Keratinocyte (primary cell): ENCODE measurements at regions not wholly inside any gene's neighbourhood (a gene's known extent, or its start where the extent isn't known, plus 50 kb on each side); places are given as distances from the start of the nearest gene placed in this dataset.
A peak's percentile ranks its signal among the peaks of the same experiment; 100 is the strongest.

Experiments used
- DNase-seq: peaks from one replicate; pipeline ENCODE4 v3.0.0-alpha.2; 2011; ENCODE audit warnings: low read depth, missing footprints, low spot score
- FAIRE-seq: peaks from 2 replicates; lab custom pipeline; 2011; peaks lifted over from hg19 to GRCh38; lab: Jason Lieb, UNC
- H2AFZ ChIP-seq: 2 replicates; pipeline ENCODE4 v1.6.0; 2012; ENCODE audit warnings: low read length, control low read depth, inconsistent platforms; ENCODE audit not compliant: control insufficient read depth
- H3K27ac ChIP-seq: 2 replicates; pipeline ENCODE4 v1.5.1; 2011; ENCODE audit warnings: low read length; ENCODE audit not compliant: control insufficient read depth, insufficient read depth
- H3K27me3 ChIP-seq: 3 replicates; pipeline ENCODE4 v1.6.0; 2011; ENCODE audit warnings: low read length; ENCODE audit not compliant: control insufficient read depth, insufficient read depth; ENCODE audit errors: extremely low read depth
- H3K36me3 ChIP-seq, 2 experiments: 2 replicates in 1 of 2; 3 replicates in 1 of 2; pipeline ENCODE4 v1.5.1; 2011; ENCODE audit warnings: low read length in 2 of 2, mild to moderate bottlenecking in 1 of 2; ENCODE audit not compliant: control insufficient read depth in 2 of 2, insufficient read depth in 2 of 2; ENCODE audit errors: extremely low read depth in 1 of 2
- H3K4me1 ChIP-seq: 3 replicates; pipeline ENCODE4 v1.5.1; 2011; ENCODE audit warnings: low read length; ENCODE audit not compliant: control insufficient read depth, insufficient read depth; ENCODE audit errors: extremely low read depth
- H3K4me2 ChIP-seq: 3 replicates; pipeline ENCODE4 v1.6.0; 2011; ENCODE audit warnings: low read depth, low read length; ENCODE audit not compliant: control insufficient read depth, insufficient read depth; ENCODE audit errors: extremely low read depth
- H3K4me3 ChIP-seq, 3 experiments: fragments of 200-600 bp in 1 of 3; sonication (generic) in 1 of 3; 2 replicates in 2 of 3; 3 replicates in 1 of 3; pipeline ENCODE4 v1.5.1; 2011 to 2016; ENCODE audit warnings: low read length in 3 of 3, mild to moderate bottlenecking in 3 of 3, control low read depth in 2 of 3, inconsistent platforms in 1 of 3, low read depth in 1 of 3, mixed read lengths in 1 of 3, mixed run types in 1 of 3, moderate library complexity in 1 of 3; ENCODE audit not compliant: control insufficient read depth in 2 of 3, insufficient read depth in 2 of 3; ENCODE audit errors: extremely low read depth in 1 of 3
- H3K79me2 ChIP-seq: 2 replicates; pipeline ENCODE4 v1.6.0; 2012; ENCODE audit warnings: low read length; ENCODE audit not compliant: control insufficient read depth, insufficient read depth
- H3K9ac ChIP-seq: 3 replicates; pipeline ENCODE4 v1.6.0; 2011; ENCODE audit warnings: low read length; ENCODE audit not compliant: control insufficient read depth, insufficient read depth; ENCODE audit errors: extremely low read depth
- H3K9me1 ChIP-seq: 3 replicates; pipeline ENCODE4 v1.6.0; 2011; ENCODE audit warnings: low read length; ENCODE audit not compliant: control insufficient read depth, insufficient read depth; ENCODE audit errors: extremely low read depth
- H3K9me3 ChIP-seq: 2 replicates; pipeline ENCODE4 v1.5.1; 2012; ENCODE audit warnings: low read depth, low read length; ENCODE audit not compliant: control insufficient read depth
- H4K20me1 ChIP-seq: 3 replicates; pipeline ENCODE4 v1.6.0; 2011; ENCODE audit warnings: low read length; ENCODE audit not compliant: control insufficient read depth, insufficient read depth; ENCODE audit errors: extremely low read depth
- EZH2 ChIP-seq: IDR thresholded peaks from one replicate; pipeline ENCODE4 v1.6.1; 2012; ENCODE audit warnings: inconsistent platforms, mild to moderate bottlenecking, low read length, moderate library complexity
- dilution Hi-C: fragments of 300-500 bp; cut with MboI; formaldehyde crosslinking; loops from one replicate; pipeline ENCODE4 v1.7.0; 2020; ENCODE audit warnings: low sequenced_read_pairs; ENCODE audit not compliant: extremely low pct_ligation_motif_present
- TF ChIP-seq, protein P1 (sequence below), 3 experiments: IDR thresholded peaks in 1 of 3; conservative IDR thresholded peaks in 1 of 3; optimal IDR thresholded peaks in 1 of 3; 2 replicates in 2 of 3; 3 replicates in 1 of 3; pipeline versions ENCODE3 to v1.5.1; 2011; ENCODE audit warnings: low read length in 3 of 3, mild to moderate bottlenecking in 3 of 3, moderate library complexity in 2 of 3, control low read depth in 1 of 3, inconsistent platforms in 1 of 3; ENCODE audit not compliant: insufficient read depth in 2 of 3; ENCODE audit errors: extremely low read depth in 1 of 3

DNA sequence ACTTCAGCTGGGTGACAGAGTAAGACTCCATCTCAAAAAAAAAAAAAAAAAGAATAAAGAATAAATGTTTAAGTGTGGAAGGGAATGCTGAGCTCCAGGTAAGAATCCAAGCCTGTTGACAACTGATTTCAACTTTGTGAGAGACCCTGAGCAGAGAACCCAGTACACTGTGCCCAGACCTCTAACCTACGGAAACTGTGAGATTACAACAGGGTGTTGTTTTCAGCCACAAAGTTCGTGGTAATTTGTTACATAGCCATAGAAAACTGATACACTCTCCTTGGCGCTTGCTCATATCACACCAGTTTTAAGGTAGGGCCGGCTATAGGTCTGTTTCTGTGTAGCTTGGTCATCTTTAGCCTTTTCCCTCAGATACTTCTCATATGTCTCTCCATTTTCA, 98.4 kb upstream of the PAPOLG start:
- Histone ChIP-seq H3K9me1 (no peaks in the 10 kb centered on the region), H3K27me3 (peaks cover 11% of the 10 kb centered on the region), H3K9ac (no peak overlapping the region), H2AFZ (no peak overlapping the region), H3K4me1 (no peaks in the 10 kb centered on the region), H3K36me3 (no peaks in the 10 kb centered on the region), H3K79me2 (no peaks in the 10 kb centered on the region), H3K9me3 (no peaks in the 10 kb centered on the region), H4K20me1 (no peaks in the 10 kb centered on the region), H3K4me2 (no peak overlapping the region), H3K27ac (no peak overlapping the region), H3K4me3 (no peak overlapping the region)
- DNase-seq (no peak), FAIRE-seq (no peak)
- TF ChIP-seq, protein P1, sequence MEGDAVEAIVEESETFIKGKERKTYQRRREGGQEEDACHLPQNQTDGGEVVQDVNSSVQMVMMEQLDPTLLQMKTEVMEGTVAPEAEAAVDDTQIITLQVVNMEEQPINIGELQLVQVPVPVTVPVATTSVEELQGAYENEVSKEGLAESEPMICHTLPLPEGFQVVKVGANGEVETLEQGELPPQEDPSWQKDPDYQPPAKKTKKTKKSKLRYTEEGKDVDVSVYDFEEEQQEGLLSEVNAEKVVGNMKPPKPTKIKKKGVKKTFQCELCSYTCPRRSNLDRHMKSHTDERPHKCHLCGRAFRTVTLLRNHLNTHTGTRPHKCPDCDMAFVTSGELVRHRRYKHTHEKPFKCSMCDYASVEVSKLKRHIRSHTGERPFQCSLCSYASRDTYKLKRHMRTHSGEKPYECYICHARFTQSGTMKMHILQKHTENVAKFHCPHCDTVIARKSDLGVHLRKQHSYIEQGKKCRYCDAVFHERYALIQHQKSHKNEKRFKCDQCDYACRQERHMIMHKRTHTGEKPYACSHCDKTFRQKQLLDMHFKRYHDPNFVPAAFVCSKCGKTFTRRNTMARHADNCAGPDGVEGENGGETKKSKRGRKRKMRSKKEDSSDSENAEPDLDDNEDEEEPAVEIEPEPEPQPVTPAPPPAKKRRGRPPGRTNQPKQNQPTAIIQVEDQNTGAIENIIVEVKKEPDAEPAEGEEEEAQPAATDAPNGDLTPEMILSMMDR (optimal IDR thresholded peaks at IDR 0.05 in 1 of 3, IDR thresholded peaks at IDR 0.05 in 1 of 3, conservative IDR thresholded peaks at IDR 0.05 in 1 of 3; ENCODE audit: extremely low read depth in 1 of 3, insufficient read depth in 2 of 3, low read length in 3 of 3): no peak
- TF ChIP-seq EZH2: no peak
- dilution Hi-C loops: no loop called here

DNA sequence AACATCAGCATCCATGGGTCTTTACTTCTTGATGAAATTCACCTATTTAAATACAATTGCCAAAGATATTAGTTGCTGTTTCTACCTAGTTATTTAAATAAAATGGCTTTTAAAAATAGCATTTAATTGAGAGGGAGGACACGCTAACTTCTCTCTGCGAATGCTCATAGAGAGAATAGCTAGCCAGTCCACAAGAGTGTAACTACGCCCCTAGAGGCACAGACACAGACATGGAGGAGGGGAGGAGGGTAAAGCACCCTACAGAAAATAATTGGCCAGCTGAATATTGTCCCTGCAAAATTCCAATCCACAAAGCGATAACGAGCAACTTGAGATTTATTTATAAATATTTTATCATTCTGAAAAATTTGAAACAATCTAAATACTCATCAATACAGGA, 97.0 kb upstream of the PAPOLG start:
- no peak overlapping the region for H3K27ac ChIP-seq
- no peaks in the 10 kb centered on the region for H3K36me3 ChIP-seq
- no peak overlapping the region for H3K4me3 ChIP-seq
- FAIRE-seq (no peak), DNase-seq (no peak)
- no peaks in the 10 kb centered on the region for H4K20me1 ChIP-seq
- no peaks in the 10 kb centered on the region for H3K9me1 ChIP-seq
- dilution Hi-C loops: no loop called here
- TF ChIP-seq, protein P1 (optimal IDR thresholded peaks at IDR 0.05 in 1 of 3, IDR thresholded peaks at IDR 0.05 in 1 of 3, conservative IDR thresholded peaks at IDR 0.05 in 1 of 3; ENCODE audit: extremely low read depth in 1 of 3, insufficient read depth in 2 of 3, low read length in 3 of 3): peak in 1 of 3 experiments; percentile 8
- TF ChIP-seq EZH2: no peak
- peaks cover 2% of the 10 kb centered on the region for H3K27me3 ChIP-seq
- H3K4me2 ChIP-seq: no peak overlapping the region
- no peaks in the 10 kb centered on the region for H3K79me2 ChIP-seq
- no peak overlapping the region for H2AFZ ChIP-seq
- no peaks in the 10 kb centered on the region for H3K9me3 ChIP-seq
- no peak overlapping the region for H3K9ac ChIP-seq
- no peaks in the 10 kb centered on the region for H3K4me1 ChIP-seq
